HepG2 (cell line): ENCODE measurements at regions not wholly inside any gene's neighbourhood (a gene's known extent, or its start where the extent isn't known, plus 50 kb on each side); places are given as distances from the start of the nearest gene placed in this dataset.
A peak's percentile ranks its signal among the peaks of the same experiment; 100 is the strongest.

Experiments used
- DNMT3B ChIP-seq: conservative IDR thresholded peaks from 2 replicates; pipeline ENCODE4 v1.6.1; 2016; ENCODE audit warnings: missing biosample characterization, control low read depth
- ESRRA ChIP-seq: sonication (generic); formaldehyde crosslinking; IDR thresholded peaks from 2 replicates; pipeline ENCODE4 v1.5.1; 2020; ENCODE audit warnings: mild to moderate bottlenecking, low read depth, missing genetic modification reagents
- FOSL2 ChIP-seq: sonication (generic); formaldehyde crosslinking; IDR thresholded peaks from 2 replicates; pipeline ENCODE4 v1.4.0; 2020; ENCODE audit warnings: missing genetic modification reagents
- HOXA5 ChIP-seq: sonication (generic); formaldehyde crosslinking; IDR thresholded peaks from 2 replicates; pipeline ENCODE4 v1.4.0; 2020; ENCODE audit warnings: missing genetic modification reagents
- KDM4B ChIP-seq: sonication (generic); formaldehyde crosslinking; IDR thresholded peaks from 2 replicates; pipeline ENCODE4 v1.4.0; 2020; ENCODE audit warnings: missing genetic modification reagents
- PCBP2 ChIP-seq: fragments of 200-400 bp; formaldehyde crosslinking; optimal IDR thresholded peaks from 2 replicates; pipeline ENCODE3; 2018; ENCODE audit warnings: low read length, low read depth; ENCODE audit not compliant: poor library complexity, severe bottlenecking
- RAD51 ChIP-seq: fragments of 450-650 bp; IDR thresholded peaks from 2 replicates; pipeline ENCODE4 v1.6.1; 2016; ENCODE audit warnings: borderline replicate concordance
- RNF2 ChIP-seq: fragments of 450-650 bp; conservative IDR thresholded peaks from 2 replicates; pipeline ENCODE4 v1.6.1; 2016; ENCODE audit warnings: low read depth
- SIX1 ChIP-seq: sonication (generic); formaldehyde crosslinking; IDR thresholded peaks from 2 replicates; pipeline ENCODE4 v1.4.0; 2020; ENCODE audit warnings: missing genetic modification reagents, borderline replicate concordance
- SNRNP70 ChIP-seq: fragments of 200-400 bp; formaldehyde crosslinking; IDR thresholded peaks from 2 replicates; pipeline ENCODE4 v1.6.1; 2017; ENCODE audit warnings: mild to moderate bottlenecking, low read depth, low read length, moderate library complexity
- TBX3 ChIP-seq: fragments of 450-650 bp; IDR thresholded peaks from 2 replicates; pipeline ENCODE4 v1.6.1; 2017; ENCODE audit warnings: antibody characterized with exemption, mild to moderate bottlenecking, inconsistent platforms, borderline replicate concordance
- TOE1 ChIP-seq: sonication (generic); formaldehyde crosslinking; IDR thresholded peaks from 2 replicates; pipeline ENCODE4 v1.4.0; 2020; ENCODE audit warnings: mild to moderate bottlenecking, missing genetic modification reagents
- YEATS4 ChIP-seq: sonication (generic); formaldehyde crosslinking; IDR thresholded peaks from 2 replicates; pipeline ENCODE4 v1.4.0; 2020; ENCODE audit warnings: missing genetic modification reagents, borderline replicate concordance
- ZMYM3 ChIP-seq: sonication (generic); formaldehyde crosslinking; IDR thresholded peaks from 2 replicates; pipeline ENCODE4 v1.5.1; 2020; ENCODE audit warnings: mild to moderate bottlenecking, missing genetic modification reagents
- ZNF468 ChIP-seq: sonication (generic); formaldehyde crosslinking; IDR thresholded peaks from 2 replicates; pipeline ENCODE4 v1.8.0; 2022; ENCODE audit warnings: mild to moderate bottlenecking, moderate library complexity, missing genetic modification reagents
- ZSCAN9 ChIP-seq: IDR thresholded peaks from 2 replicates; pipeline ENCODE4 v1.6.1; 2016; ENCODE audit warnings: borderline replicate concordance
- TF ChIP-seq, protein P1 (sequence below): sonication (generic); formaldehyde crosslinking; IDR thresholded peaks from 2 replicates; pipeline ENCODE4 v1.4.0; 2020; ENCODE audit warnings: missing genetic modification reagents
- TF ChIP-seq, protein P2 (sequence below): IDR thresholded peaks from 2 replicates; pipeline ENCODE4 v1.6.1; 2016
- TF ChIP-seq, protein P3 (sequence below): sonication (generic); formaldehyde crosslinking; IDR thresholded peaks from 2 replicates; pipeline ENCODE4 v1.4.0; 2020; ENCODE audit warnings: mild to moderate bottlenecking, missing genetic modification reagents, borderline replicate concordance
- TF ChIP-seq, protein P4 (sequence below): IDR thresholded peaks from 2 replicates; pipeline ENCODE4 v1.4.0; 2020; ENCODE audit warnings: mild to moderate bottlenecking, missing genetic modification reagents
- TF ChIP-seq, protein P5 (sequence below): sonication (generic); formaldehyde crosslinking; IDR thresholded peaks from 2 replicates; pipeline ENCODE4 v1.4.0; 2020; ENCODE audit warnings: missing genetic modification reagents

DNA sequence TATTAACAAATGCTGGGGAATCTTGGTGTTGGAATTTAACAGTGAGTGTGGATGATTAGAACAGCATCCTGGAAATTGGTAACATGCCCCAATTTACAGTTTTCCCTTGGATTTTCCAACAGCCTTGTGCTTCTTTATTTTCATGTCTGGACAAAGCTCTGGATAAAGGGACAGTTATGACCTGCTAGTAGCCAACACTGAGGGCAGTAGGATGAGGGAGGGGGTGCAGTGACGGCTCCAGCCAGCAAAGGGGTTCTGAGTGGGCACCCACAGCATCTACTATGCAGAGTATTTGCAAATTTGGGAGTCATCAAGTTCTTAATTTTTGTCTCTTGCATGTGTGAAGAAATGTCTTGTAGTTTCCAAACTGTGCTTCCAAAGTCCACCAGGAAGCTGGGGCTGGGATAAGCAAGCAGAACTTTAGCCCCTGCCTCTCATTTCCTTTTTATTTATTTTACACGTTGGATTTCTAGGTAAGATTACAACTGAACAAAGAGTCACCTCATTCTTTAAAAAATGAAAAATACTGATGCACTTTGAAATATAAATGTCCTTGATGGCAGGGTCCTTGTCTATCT is 63.0 kb upstream of the SELENOP start (continued):
- no peak for TF ChIP-seq HOXA5 (CRISPR knock-in tag)
- TF ChIP-seq, protein P1, sequence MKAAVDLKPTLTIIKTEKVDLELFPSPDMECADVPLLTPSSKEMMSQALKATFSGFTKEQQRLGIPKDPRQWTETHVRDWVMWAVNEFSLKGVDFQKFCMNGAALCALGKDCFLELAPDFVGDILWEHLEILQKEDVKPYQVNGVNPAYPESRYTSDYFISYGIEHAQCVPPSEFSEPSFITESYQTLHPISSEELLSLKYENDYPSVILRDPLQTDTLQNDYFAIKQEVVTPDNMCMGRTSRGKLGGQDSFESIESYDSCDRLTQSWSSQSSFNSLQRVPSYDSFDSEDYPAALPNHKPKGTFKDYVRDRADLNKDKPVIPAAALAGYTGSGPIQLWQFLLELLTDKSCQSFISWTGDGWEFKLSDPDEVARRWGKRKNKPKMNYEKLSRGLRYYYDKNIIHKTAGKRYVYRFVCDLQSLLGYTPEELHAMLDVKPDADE: no peak
- TF ChIP-seq ZNF468 (CRISPR knock-in tag): no peak
- no peak for TF ChIP-seq RAD51
- TF ChIP-seq YEATS4 (CRISPR knock-in tag): no peak
- no peak for TF ChIP-seq PCBP2
- 0 out of 2 replicates have a peak, but pooled peaks have one; percentile 72 for TF ChIP-seq SIX1 (CRISPR knock-in tag)
- TF ChIP-seq TBX3: peak; percentile 55; the same call in 1 of the 2 replicates
- TF ChIP-seq, protein P2, sequence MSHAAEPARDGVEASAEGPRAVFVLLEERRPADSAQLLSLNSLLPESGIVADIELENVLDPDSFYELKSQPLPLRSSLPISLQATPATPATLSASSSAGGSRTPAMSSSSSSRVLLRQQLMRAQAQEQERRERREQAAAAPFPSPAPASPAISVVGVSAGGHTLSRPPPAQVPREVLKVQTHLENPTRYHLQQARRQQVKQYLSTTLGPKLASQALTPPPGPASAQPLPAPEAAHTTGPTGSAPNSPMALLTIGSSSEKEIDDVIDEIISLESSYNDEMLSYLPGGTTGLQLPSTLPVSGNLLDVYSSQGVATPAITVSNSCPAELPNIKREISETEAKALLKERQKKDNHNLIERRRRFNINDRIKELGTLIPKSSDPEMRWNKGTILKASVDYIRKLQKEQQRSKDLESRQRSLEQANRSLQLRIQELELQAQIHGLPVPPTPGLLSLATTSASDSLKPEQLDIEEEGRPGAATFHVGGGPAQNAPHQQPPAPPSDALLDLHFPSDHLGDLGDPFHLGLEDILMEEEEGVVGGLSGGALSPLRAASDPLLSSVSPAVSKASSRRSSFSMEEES (CRISPR knock-in tag): no peak
- TF ChIP-seq, protein P3, sequence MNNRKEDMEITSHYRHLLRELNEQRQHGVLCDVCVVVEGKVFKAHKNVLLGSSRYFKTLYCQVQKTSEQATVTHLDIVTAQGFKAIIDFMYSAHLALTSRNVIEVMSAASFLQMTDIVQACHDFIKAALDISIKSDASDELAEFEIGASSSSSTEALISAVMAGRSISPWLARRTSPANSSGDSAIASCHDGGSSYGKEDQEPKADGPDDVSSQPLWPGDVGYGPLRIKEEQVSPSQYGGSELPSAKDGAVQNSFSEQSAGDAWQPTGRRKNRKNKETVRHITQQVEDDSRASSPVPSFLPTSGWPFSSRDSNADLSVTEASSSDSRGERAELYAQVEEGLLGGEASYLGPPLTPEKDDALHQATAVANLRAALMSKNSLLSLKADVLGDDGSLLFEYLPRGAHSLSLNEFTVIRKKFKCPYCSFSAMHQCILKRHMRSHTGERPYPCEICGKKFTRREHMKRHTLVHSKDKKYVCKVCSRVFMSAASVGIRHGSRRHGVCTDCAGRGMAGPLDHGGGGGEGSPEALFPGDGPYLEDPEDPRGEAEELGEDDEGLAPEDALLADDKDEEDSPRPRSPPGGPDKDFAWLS: no peak
- no peak for TF ChIP-seq KDM4B (CRISPR knock-in tag)
- TF ChIP-seq TOE1: no peak
- 0 out of 2 replicates have a peak, but pooled peaks have one; percentile 53 for TF ChIP-seq ESRRA (CRISPR knock-in tag)
- TF ChIP-seq ZMYM3 (CRISPR knock-in tag): no peak
- no peak for TF ChIP-seq DNMT3B
- TF ChIP-seq SNRNP70: no peak
- TF ChIP-seq, protein P4, sequence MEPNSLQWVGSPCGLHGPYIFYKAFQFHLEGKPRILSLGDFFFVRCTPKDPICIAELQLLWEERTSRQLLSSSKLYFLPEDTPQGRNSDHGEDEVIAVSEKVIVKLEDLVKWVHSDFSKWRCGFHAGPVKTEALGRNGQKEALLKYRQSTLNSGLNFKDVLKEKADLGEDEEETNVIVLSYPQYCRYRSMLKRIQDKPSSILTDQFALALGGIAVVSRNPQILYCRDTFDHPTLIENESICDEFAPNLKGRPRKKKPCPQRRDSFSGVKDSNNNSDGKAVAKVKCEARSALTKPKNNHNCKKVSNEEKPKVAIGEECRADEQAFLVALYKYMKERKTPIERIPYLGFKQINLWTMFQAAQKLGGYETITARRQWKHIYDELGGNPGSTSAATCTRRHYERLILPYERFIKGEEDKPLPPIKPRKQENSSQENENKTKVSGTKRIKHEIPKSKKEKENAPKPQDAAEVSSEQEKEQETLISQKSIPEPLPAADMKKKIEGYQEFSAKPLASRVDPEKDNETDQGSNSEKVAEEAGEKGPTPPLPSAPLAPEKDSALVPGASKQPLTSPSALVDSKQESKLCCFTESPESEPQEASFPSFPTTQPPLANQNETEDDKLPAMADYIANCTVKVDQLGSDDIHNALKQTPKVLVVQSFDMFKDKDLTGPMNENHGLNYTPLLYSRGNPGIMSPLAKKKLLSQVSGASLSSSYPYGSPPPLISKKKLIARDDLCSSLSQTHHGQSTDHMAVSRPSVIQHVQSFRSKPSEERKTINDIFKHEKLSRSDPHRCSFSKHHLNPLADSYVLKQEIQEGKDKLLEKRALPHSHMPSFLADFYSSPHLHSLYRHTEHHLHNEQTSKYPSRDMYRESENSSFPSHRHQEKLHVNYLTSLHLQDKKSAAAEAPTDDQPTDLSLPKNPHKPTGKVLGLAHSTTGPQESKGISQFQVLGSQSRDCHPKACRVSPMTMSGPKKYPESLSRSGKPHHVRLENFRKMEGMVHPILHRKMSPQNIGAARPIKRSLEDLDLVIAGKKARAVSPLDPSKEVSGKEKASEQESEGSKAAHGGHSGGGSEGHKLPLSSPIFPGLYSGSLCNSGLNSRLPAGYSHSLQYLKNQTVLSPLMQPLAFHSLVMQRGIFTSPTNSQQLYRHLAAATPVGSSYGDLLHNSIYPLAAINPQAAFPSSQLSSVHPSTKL (CRISPR knock-in tag): peak; percentile 93
- TF ChIP-seq, protein P5, sequence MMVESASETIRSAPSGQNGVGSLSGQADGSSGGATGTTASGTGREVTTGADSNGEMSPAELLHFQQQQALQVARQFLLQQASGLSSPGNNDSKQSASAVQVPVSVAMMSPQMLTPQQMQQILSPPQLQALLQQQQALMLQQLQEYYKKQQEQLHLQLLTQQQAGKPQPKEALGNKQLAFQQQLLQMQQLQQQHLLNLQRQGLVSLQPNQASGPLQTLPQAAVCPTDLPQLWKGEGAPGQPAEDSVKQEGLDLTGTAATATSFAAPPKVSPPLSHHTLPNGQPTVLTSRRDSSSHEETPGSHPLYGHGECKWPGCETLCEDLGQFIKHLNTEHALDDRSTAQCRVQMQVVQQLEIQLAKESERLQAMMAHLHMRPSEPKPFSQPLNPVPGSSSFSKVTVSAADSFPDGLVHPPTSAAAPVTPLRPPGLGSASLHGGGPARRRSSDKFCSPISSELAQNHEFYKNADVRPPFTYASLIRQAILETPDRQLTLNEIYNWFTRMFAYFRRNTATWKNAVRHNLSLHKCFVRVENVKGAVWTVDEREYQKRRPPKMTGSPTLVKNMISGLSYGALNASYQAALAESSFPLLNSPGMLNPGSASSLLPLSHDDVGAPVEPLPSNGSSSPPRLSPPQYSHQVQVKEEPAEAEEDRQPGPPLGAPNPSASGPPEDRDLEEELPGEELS (CRISPR knock-in tag): peak; percentile 62
- TF ChIP-seq RNF2: no peak
- no peak for TF ChIP-seq ZSCAN9 (CRISPR knock-in tag)
- TF ChIP-seq FOSL2 (CRISPR knock-in tag): peak; percentile 59
